Panc1 (cell line): ENCODE measurements at regions not wholly inside any gene's neighbourhood (a gene's known extent, or its start where the extent isn't known, plus 50 kb on each side); places are given as distances from the start of the nearest gene placed in this dataset.

Experiments
- CTCF ChIP-seq: fragments of 450-650 bp; IDR thresholded peaks from 2 replicates; pipeline ENCODE4 v1.5.1; 2017; ENCODE audit warnings: mild to moderate bottlenecking
- POLR2AphosphoS5 ChIP-seq: IDR thresholded peaks from 2 replicates; pipeline ENCODE4 v1.6.1; 2012; ENCODE audit warnings: mild to moderate bottlenecking, low read depth, low read length, moderate library complexity
- REST ChIP-seq, 2 experiments: IDR thresholded peaks; 2 replicates each; pipeline ENCODE4 v1.6.1; 2011 to 2012; ENCODE audit warnings: low read depth in 2 of 2, control low read depth in 1 of 2, low read length in 1 of 2, mild to moderate bottlenecking in 1 of 2, moderate library complexity in 1 of 2; ENCODE audit not compliant: insufficient read depth in 1 of 2
- TCF7L2 ChIP-seq: IDR thresholded peaks from 2 replicates; pipeline ENCODE4 v1.6.1; 2011; ENCODE audit warnings: mild to moderate bottlenecking, low read depth, low read length, inconsistent platforms

GRCh38 chr12:5096241-5096924, 52.7 kb downstream of the KCNA5 start:
- TF ChIP-seq CTCF (no peak), TCF7L2 (no peak), POLR2AphosphoS5 (no peak), REST (IDR thresholded peaks at IDR 0.05; ENCODE audit: insufficient read depth in 1 of 2, low read depth in 2 of 2, low read length in 1 of 2) (no peak)
